ENCODE measurements at regions not wholly inside any gene's neighbourhood (a gene's known extent, or its start where the extent isn't known, plus 50 kb on each side); places are given as distances from the start of the nearest gene placed in this dataset.
"Not testable (repeated sequence)": the region's sequence is repeated elsewhere in the genome, so short reads cannot be mapped to it uniquely, and the experiment has no call there.

DNA sequence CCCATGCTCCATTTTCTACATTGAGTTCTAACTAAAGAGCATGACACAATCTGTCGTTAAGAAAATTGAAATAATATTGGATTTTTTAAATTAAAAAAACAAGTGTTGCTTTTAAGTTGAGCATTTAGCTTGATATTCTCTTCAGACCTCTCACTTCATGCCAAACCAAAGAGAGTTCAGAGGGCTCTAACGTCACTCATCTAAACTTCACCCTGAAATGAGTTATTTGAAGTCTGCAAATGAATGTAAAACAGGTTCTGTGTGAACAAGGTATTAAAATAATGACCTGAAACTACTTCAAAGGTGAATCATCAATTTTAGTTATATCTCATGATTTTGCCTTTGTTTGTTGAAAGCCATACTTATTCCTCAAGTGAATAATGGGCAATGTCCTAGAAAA, 61.8 kb downstream of the MRPL57 start:
- ChIA-PET CTCF (interaction anchor here (0.6 kb wide), 1 partner anchor 60 kb away, joined by 3 read pairs; no protein-coding TSS in a partner anchor), POLR2A (no interaction called here)
- DNase-seq (ENCODE audit: low read depth, low spot score), result no peak
- TF ChIP-seq, protein P1, sequence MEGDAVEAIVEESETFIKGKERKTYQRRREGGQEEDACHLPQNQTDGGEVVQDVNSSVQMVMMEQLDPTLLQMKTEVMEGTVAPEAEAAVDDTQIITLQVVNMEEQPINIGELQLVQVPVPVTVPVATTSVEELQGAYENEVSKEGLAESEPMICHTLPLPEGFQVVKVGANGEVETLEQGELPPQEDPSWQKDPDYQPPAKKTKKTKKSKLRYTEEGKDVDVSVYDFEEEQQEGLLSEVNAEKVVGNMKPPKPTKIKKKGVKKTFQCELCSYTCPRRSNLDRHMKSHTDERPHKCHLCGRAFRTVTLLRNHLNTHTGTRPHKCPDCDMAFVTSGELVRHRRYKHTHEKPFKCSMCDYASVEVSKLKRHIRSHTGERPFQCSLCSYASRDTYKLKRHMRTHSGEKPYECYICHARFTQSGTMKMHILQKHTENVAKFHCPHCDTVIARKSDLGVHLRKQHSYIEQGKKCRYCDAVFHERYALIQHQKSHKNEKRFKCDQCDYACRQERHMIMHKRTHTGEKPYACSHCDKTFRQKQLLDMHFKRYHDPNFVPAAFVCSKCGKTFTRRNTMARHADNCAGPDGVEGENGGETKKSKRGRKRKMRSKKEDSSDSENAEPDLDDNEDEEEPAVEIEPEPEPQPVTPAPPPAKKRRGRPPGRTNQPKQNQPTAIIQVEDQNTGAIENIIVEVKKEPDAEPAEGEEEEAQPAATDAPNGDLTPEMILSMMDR (IDR thresholded peaks at IDR 0.05; ENCODE audit: low read depth, low read length), result no peak
- Histone ChIP-seq H3K4me3 (ENCODE audit: low read depth, low read length) (no peak overlapping the region), H3K9me3 (ENCODE audit: control insufficient read depth, insufficient read depth, low read length) (peaks cover 3% of the 10 kb centered on the region; the same call in 1 of the 2 replicates), H3K27ac (ENCODE audit: low read depth, low read length) (no peak overlapping the region), H3K27me3 (ENCODE audit: control insufficient read depth, insufficient read depth, low read length) (peaks cover 8% of the 10 kb centered on the region)

DNA sequence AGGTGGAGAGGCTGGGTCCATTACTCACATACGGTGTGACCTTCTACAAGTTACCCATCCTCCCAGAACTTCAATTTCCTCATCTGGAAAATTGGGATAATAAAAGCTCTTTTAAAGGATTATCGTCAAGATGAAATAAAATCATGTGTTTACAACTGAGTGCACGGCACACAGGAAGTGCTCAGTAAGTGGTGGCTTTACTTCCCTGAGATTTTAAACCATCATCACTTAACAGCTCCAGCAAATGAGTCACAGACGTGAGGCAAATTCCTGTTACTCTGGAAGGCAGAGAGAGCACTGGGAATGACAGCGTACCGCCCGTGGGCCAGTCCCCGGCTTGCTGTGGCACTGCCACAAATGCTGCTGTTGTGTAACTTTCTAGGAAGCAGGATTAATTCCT, 64.1 kb downstream of the MRPL57 start:
- CTCF ChIA-PET, result interaction anchor here (1.5 kb wide), 1 partner anchor 237 kb away, joined by 4 read pairs; no protein-coding TSS in a partner anchor
- no peak overlapping the region for H3K27ac ChIP-seq (ENCODE audit: low read depth, low read length)
- peaks cover 5% of the 10 kb centered on the region for H3K27me3 ChIP-seq (ENCODE audit: control insufficient read depth, insufficient read depth, low read length)
- no peak overlapping the region for H3K4me3 ChIP-seq (ENCODE audit: low read depth, low read length)
- TF ChIP-seq, protein P1 (IDR thresholded peaks at IDR 0.05; ENCODE audit: low read depth, low read length), result no peak
- peaks cover 3% of the 10 kb centered on the region; the same call in 1 of the 2 replicates for H3K9me3 ChIP-seq (ENCODE audit: control insufficient read depth, insufficient read depth, low read length)
- DNase-seq (ENCODE audit: low read depth, low spot score), result no peak
- POLR2A ChIA-PET, result no interaction called here

GRCh38 chr13:21242236-21242635, 65.8 kb downstream of the MRPL57 start:
- no peak for DNase-seq (ENCODE audit: low read depth, low spot score)
- ChIA-PET CTCF (interaction anchor here (1.0 to 1.1 kb wide), 2 partner anchors 9 to 235 kb away, joined by 3 read pairs; no protein-coding TSS in a partner anchor), POLR2A (no interaction called here)
- H3K4me3 ChIP-seq (ENCODE audit: low read depth, low read length), result no peak overlapping the region
- H3K9me3 ChIP-seq (ENCODE audit: control insufficient read depth, insufficient read depth, low read length), result peaks cover 3% of the 10 kb centered on the region; the same call in 1 of the 2 replicates
- H3K27me3 ChIP-seq (ENCODE audit: control insufficient read depth, insufficient read depth, low read length), result peaks cover 10% of the 10 kb centered on the region
- no peak overlapping the region for H3K27ac ChIP-seq (ENCODE audit: low read depth, low read length)
- TF ChIP-seq, protein P1 (IDR thresholded peaks at IDR 0.05; ENCODE audit: low read depth, low read length), result no peak

DNA sequence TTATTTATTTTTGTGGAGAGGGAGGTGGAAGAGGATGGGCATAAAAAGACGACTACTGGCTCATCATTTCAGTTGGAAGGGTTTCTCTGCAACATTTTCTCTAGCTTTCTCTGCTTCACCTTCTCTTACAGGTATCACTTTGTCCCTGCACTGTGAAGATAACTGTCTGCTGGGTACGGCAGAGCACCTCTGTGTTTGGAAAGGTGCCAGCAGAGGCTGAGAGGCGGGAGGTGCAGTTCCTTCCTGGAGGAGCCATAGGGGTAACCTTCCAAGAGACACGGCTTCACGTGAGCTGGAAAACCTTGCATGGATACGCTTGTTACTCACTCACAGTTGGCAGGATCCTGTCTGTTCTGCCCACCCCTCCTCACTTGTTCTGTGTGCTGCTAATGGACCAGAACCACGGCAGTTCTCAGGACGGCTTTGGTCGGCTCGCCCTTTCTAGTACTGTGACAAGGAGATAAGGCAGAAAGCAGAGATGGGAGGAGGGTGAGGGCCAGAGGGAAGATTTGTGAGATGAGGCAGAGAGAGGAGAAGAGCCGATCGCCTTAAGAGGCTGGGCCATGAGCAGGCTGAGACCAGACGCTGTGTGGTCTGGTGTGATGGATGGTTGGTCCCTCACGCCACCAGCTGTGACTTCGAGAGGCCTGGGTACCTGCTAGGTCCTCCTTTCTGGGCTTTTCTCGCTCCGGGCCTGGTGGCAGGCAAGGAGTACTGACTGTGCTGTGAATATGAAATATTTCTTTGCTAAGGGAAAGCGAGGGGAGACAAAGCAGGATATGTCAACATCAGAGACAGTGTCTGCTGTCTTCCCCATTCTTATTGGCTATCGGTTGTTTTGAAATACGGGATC, 66.8 kb downstream of the MRPL57 start:
- POLR2A ChIA-PET, result no interaction called here
- Histone ChIP-seq H3K9me3 (ENCODE audit: control insufficient read depth, insufficient read depth, low read length) (no peaks in the 10 kb centered on the region), H3K4me3 (ENCODE audit: low read depth, low read length) (no peak overlapping the region), H3K27ac (ENCODE audit: low read depth, low read length) (no peak overlapping the region), H3K27me3 (ENCODE audit: control insufficient read depth, insufficient read depth, low read length) (peaks cover 9% of the 10 kb centered on the region)
- TF ChIP-seq, protein P1 (IDR thresholded peaks at IDR 0.05; ENCODE audit: low read depth, low read length), result no peak
- DNase-seq (ENCODE audit: low read depth, low spot score), result no peak
- CTCF ChIA-PET, result no interaction called here

DNA sequence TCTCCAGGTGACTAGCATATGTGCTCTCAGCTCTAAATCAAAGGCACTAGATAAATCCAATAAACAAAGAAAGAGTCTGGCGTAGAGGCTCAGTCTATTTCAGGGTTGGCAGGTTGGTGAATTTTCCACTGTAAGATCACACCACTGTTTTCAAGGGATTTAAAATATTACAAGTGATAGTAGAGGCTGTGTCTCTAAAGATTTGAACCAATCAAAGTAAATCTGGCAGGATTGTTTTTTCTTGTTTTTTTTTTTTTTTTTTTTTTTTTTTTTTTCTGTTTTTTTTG, 67.4 kb downstream of the MRPL57 start:
- DNase-seq (ENCODE audit: low read depth, low spot score); H3K4me3 ChIP-seq (ENCODE audit: low read depth, low read length); H3K27me3 ChIP-seq (ENCODE audit: control insufficient read depth, insufficient read depth, low read length); POLR2A ChIA-PET; H3K27ac ChIP-seq (ENCODE audit: low read depth, low read length); CTCF ChIA-PET; H3K9me3 ChIP-seq (ENCODE audit: control insufficient read depth, insufficient read depth, low read length): not testable (repeated sequence)

All from AG04450 (cell line).